ENCODE measurements at regions not wholly inside any gene's neighbourhood (a gene's known extent, or its start where the extent isn't known, plus 50 kb on each side); places are given as distances from the start of the nearest gene placed in this dataset.
"Not testable (repeated sequence)": the region's sequence is repeated elsewhere in the genome, so short reads cannot be mapped to it uniquely, and the experiment has no call there.

DNA sequence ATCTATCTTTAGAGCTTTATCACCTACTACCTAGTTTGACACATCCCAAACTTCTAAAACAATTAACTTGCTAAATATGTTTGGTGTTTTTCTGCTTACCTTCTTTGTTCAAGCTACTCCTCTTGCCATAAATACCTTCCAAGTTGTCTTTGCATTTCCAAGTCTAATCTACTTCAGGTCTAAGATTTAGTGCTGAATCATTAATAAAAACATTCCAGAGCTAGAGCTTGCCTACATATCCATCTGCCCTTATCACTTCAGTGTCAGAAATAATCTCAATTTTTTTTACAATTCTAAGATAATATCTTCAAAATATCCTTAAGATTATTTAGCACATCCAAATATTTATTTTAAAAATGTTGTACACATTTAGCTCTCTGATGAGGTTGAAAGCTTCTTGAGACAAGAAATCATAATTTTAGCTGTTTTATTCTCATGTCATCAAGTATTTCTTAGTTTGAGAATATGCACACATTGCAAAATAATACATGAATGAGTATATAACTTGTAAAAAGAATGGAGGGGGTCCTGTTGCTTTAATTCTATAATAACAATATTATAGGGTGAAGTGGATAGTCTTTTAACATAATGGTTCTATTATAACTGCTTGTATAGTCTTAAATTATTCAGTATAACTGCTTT lies 466.3 kb downstream of the SEMA3D start:
- Mint-ChIP-seq H3K4me3 (ENCODE audit: unreplicated experiment) (no peak overlapping the region), H3K27ac (ENCODE audit: unreplicated experiment) (peak overlapping the region; percentile 12), H3K36me3 (ENCODE audit: unreplicated experiment) (peaks cover 9% of the 10 kb centered on the region), H3K27me3 (ENCODE audit: unreplicated experiment) (no peaks in the 10 kb centered on the region), H3K9me3 (ENCODE audit: unreplicated experiment) (peaks cover 20% of the 10 kb centered on the region), H3K4me1 (ENCODE audit: unreplicated experiment) (peaks cover 29% of the 10 kb centered on the region)
- no peak for DNase-seq (ENCODE audit: extremely low spot score, unreplicated experiment)
- TF ChIP-seq, protein P1, sequence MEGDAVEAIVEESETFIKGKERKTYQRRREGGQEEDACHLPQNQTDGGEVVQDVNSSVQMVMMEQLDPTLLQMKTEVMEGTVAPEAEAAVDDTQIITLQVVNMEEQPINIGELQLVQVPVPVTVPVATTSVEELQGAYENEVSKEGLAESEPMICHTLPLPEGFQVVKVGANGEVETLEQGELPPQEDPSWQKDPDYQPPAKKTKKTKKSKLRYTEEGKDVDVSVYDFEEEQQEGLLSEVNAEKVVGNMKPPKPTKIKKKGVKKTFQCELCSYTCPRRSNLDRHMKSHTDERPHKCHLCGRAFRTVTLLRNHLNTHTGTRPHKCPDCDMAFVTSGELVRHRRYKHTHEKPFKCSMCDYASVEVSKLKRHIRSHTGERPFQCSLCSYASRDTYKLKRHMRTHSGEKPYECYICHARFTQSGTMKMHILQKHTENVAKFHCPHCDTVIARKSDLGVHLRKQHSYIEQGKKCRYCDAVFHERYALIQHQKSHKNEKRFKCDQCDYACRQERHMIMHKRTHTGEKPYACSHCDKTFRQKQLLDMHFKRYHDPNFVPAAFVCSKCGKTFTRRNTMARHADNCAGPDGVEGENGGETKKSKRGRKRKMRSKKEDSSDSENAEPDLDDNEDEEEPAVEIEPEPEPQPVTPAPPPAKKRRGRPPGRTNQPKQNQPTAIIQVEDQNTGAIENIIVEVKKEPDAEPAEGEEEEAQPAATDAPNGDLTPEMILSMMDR (IDR thresholded peaks at IDR 0.05), result no peak

GRCh38 chr7:84714765-84715164 lies 472.1 kb downstream of the SEMA3D start:
- Mint-ChIP-seq H3K4me1 (ENCODE audit: unreplicated experiment) (peaks cover 25% of the 10 kb centered on the region), H3K36me3 (ENCODE audit: unreplicated experiment) (no peaks in the 10 kb centered on the region), H3K4me3 (ENCODE audit: unreplicated experiment) (no peak overlapping the region), H3K27me3 (ENCODE audit: unreplicated experiment) (no peaks in the 10 kb centered on the region), H3K9me3 (ENCODE audit: unreplicated experiment) (no peaks in the 10 kb centered on the region), H3K27ac (ENCODE audit: unreplicated experiment) (peak overlapping the region; percentile 2)
- DNase-seq (ENCODE audit: extremely low spot score, unreplicated experiment), result no peak
- TF ChIP-seq, protein P1 (IDR thresholded peaks at IDR 0.05), result no peak

GRCh38 chr7:84712374-84713121 lies 474.3 kb downstream of the SEMA3D start:
- Mint-ChIP-seq H3K4me1 (ENCODE audit: unreplicated experiment) (peaks cover 17% of the 10 kb centered on the region), H3K4me3 (ENCODE audit: unreplicated experiment) (no peak overlapping the region), H3K27me3 (ENCODE audit: unreplicated experiment) (no peaks in the 10 kb centered on the region), H3K27ac (ENCODE audit: unreplicated experiment) (no peak overlapping the region), H3K36me3 (ENCODE audit: unreplicated experiment) (no peaks in the 10 kb centered on the region), H3K9me3 (ENCODE audit: unreplicated experiment) (no peaks in the 10 kb centered on the region)
- DNase-seq (ENCODE audit: extremely low spot score, unreplicated experiment), result no peak
- TF ChIP-seq, protein P1 (IDR thresholded peaks at IDR 0.05), result no peak

- not testable (repeated sequence) for DNase-seq (ENCODE audit: extremely low spot score, unreplicated experiment); H3K36me3 Mint-ChIP-seq (ENCODE audit: unreplicated experiment); H3K4me3 Mint-ChIP-seq (ENCODE audit: unreplicated experiment); H3K9me3 Mint-ChIP-seq (ENCODE audit: unreplicated experiment); H3K27ac Mint-ChIP-seq (ENCODE audit: unreplicated experiment); H3K27me3 Mint-ChIP-seq (ENCODE audit: unreplicated experiment)
- H3K4me1 Mint-ChIP-seq (ENCODE audit: unreplicated experiment), result peaks cover 15% of the 10 kb centered on the region
These were observed 476.3 kb downstream of the SEMA3D start for GRCh38 chr7:84710538-84710937.

GRCh38 chr7:84705706-84706105 lies 481.1 kb downstream of the SEMA3D start:
- H3K4me1 Mint-ChIP-seq (ENCODE audit: unreplicated experiment), result peaks cover 16% of the 10 kb centered on the region
- no peak overlapping the region for H3K4me3 Mint-ChIP-seq (ENCODE audit: unreplicated experiment)
- no peak for DNase-seq (ENCODE audit: extremely low spot score, unreplicated experiment)
- no peaks in the 10 kb centered on the region for H3K27me3 Mint-ChIP-seq (ENCODE audit: unreplicated experiment)
- no peaks in the 10 kb centered on the region for H3K9me3 Mint-ChIP-seq (ENCODE audit: unreplicated experiment)
- TF ChIP-seq, protein P1 (IDR thresholded peaks at IDR 0.05), result no peak
- no peaks in the 10 kb centered on the region for H3K36me3 Mint-ChIP-seq (ENCODE audit: unreplicated experiment)
- no peak overlapping the region for H3K27ac Mint-ChIP-seq (ENCODE audit: unreplicated experiment)

Data from osteocyte (in vitro differentiated cells).